ENCODE measurements at regions not wholly inside any gene's neighbourhood (a gene's known extent, or its start where the extent isn't known, plus 50 kb on each side); places are given as distances from the start of the nearest gene placed in this dataset.

DNA sequence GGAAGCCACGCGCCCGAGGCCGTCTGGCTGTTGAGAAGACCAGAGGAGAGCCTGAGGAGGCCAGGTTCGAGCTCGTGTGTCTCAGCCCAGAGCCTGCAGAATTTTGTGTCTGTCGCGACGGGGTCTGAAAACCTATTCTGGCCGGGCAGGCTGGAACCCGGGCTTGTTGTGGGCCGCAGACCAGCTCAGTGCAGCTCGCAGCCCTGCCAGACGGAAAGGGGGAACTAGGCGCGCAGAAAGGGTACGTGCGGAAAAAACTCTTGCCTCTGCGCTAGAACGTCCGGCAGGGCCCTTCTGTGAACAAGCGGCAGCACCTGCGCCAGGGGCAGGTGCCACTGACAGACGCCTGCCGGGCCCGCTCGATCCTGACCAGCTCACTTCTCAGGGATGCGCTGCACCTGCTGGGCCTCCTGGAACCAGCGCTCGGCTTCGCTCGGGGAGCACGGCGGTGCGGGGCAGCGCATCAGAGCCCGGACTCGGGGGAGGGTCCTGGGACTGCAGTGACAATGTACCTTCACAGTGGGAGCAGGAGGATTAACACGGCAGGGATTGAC, 409.3 kb downstream of the BRD1 start:
- no peak overlapping the region for H3K27ac ChIP-seq
- TF ChIP-seq, protein P1, sequence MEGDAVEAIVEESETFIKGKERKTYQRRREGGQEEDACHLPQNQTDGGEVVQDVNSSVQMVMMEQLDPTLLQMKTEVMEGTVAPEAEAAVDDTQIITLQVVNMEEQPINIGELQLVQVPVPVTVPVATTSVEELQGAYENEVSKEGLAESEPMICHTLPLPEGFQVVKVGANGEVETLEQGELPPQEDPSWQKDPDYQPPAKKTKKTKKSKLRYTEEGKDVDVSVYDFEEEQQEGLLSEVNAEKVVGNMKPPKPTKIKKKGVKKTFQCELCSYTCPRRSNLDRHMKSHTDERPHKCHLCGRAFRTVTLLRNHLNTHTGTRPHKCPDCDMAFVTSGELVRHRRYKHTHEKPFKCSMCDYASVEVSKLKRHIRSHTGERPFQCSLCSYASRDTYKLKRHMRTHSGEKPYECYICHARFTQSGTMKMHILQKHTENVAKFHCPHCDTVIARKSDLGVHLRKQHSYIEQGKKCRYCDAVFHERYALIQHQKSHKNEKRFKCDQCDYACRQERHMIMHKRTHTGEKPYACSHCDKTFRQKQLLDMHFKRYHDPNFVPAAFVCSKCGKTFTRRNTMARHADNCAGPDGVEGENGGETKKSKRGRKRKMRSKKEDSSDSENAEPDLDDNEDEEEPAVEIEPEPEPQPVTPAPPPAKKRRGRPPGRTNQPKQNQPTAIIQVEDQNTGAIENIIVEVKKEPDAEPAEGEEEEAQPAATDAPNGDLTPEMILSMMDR (IDR thresholded peaks at IDR 0.05): no peak
- H3K4me3 ChIP-seq: no peak overlapping the region
- peak; percentile 29 for DNase-seq (ENCODE audit: low spot score)

DNA sequence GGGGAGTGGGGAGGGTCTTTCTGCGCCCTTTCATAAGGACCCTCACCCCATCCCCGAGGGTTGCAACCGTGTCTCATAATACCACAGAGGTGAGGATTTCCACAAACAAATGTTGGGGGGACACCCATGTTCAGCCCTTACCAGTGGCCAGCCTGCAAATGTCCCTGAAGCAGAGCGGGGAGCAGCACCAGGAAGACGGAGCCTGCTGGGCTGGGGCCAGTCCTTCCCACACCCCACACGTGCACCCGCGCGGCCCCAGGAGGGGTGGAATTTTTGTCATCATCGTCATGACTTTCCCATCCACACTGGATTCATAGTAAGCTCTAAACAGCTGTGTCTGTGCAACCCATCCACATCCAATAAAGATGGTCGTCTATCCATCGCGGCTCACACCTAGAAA, 409.8 kb downstream of the BRD1 start:
- H3K4me3 ChIP-seq: no peak overlapping the region
- DNase-seq (ENCODE audit: low spot score): peak; percentile 57
- TF ChIP-seq, protein P1 (IDR thresholded peaks at IDR 0.05): no peak
- no peak overlapping the region for H3K27ac ChIP-seq

DNA sequence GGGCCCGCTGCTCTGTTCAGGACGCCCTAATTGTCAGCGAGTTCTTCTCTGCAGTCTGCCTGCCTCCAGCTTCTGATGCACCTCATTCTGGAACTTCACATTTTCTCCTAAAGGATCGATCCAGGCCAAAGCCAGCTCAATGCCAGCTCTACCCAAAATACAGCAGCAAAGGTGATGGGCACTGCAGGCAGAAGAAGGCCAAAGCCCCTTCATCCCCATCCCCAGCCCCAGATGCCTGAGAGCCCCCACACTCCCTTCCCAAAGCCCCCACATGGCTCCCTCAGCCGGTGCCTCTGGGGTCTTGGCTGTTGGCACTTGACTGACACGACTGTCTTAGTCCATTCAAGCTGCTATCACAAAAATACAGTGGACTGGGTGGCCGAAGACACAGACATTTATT, 410.3 kb downstream of the BRD1 start:
- no peak overlapping the region for H3K4me3 ChIP-seq
- DNase-seq (ENCODE audit: low spot score): no peak
- no peak overlapping the region for H3K27ac ChIP-seq
- TF ChIP-seq, protein P1 (IDR thresholded peaks at IDR 0.05): no peak

DNA sequence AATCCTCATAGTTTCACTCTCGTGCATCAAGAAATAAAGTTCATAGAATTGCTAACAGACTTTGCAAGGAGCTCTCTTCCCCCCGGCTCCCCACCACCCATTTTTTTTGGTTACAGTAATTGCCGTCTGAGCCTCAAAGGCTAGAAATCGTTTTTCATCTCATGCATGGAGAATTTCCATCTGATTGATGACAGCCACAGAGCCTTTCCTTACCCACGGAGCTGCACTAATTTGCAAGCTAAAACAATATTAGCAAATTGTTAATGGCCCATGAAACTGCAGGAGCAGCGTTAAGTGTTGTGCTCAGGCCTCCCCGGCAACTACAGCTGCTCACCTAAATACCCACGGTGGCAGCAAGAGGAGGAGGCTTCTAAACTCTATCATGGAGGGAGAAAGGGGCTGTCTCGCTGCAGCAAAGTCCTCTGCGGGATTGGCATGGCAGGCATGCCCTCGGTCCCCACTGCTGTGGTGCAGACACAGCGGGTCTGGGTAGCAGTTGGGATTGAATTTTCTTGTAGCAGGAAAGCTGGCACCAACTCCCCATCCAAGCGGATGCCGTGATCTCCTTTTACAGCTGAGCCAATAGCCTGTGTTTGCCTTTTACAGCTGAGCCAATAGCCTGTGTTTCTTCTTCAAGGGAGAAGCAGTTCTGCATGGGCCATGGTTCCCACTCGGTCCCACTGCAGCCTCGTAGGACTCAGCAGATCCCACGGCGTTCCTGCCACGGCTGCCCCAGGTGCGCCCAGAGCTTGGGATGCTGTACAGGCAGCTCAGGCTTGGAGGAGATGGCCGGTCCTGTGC, 412.3 kb downstream of the BRD1 start:
- H3K4me3 ChIP-seq: no peak overlapping the region
- DNase-seq (ENCODE audit: low spot score): no peak
- TF ChIP-seq, protein P1 (IDR thresholded peaks at IDR 0.05): no peak
- no peak overlapping the region for H3K27ac ChIP-seq

DNA sequence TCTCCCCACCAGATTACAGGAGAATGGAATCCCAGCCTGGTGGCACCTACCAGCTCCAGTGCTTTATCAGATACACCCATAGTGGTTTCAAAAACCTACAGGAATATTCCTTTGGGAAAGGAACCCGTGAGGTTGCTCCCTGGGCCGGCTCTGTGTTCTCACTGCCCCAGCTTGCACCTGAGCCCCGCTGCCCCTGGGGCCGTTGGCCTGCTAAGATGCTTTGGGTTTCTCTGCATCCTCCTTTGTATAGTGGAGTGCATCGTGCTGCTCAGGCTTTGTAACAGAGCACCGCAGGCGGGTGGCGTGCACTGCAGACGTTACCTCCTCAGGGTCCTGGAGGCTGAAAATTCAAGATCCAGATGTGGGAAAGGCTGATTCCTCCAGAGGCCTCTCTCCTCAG, 414.1 kb downstream of the BRD1 start:
- TF ChIP-seq, protein P1 (IDR thresholded peaks at IDR 0.05): no peak

DNA sequence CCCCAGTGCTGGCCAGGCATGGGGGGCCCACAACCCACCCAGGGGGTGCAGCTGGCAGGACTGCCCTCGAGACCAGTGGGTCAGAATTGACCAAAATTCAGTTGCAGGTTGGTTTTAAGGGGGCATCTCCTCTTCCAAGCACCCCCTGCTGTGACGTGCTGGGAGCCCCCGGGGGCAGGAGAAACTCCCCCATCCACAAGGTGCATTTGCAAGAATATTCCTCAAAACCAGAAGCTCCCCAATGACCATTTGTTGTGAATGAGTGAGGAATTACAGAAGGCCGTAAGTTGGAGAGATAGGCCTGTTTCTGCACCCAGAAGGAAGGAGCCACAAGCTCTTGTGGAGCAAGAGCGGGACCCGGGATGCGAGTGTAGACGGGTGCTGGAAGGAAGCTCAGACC, 414.5 kb downstream of the BRD1 start:
- H3K27ac ChIP-seq: no peak overlapping the region
- TF ChIP-seq, protein P1 (IDR thresholded peaks at IDR 0.05): no peak
- no peak overlapping the region for H3K4me3 ChIP-seq
- no peak for DNase-seq (ENCODE audit: low spot score)

More for the DNA sequence above, 414.1 kb downstream of the BRD1 start:
- peak; percentile 67 for DNase-seq (ENCODE audit: low spot score)
- Histone ChIP-seq H3K4me3 (no peak overlapping the region), H3K27ac (no peak overlapping the region)

DNA sequence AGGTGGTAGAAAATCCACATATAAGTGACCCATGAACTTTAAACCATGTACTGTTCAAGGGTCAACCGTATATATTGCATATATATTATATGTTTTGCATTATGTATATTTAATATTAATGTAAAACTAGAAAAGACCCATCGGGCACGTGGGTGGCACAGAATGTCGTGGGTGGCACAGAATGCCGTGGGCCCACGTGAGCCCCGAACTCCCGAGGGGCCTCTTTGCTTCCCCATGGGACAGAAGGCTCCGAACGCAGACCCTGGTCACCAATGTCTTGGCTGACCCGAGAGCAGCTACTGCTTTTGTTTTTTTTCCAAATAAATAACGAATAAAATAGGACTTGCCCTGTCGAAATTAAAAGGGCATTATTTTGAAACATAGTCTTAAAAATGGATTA, 415.4 kb downstream of the BRD1 start:
- TF ChIP-seq, protein P1 (IDR thresholded peaks at IDR 0.05): no peak
- no peak overlapping the region for H3K4me3 ChIP-seq
- no peak overlapping the region for H3K27ac ChIP-seq
- no peak for DNase-seq (ENCODE audit: low spot score)
